IgD-negative memory B cell (primary cell): ENCODE measurements at regions not wholly inside any gene's neighbourhood (a gene's known extent, or its start where the extent isn't known, plus 50 kb on each side); places are given as distances from the start of the nearest gene placed in this dataset.
A peak's percentile ranks its signal among the peaks of the same experiment; 100 is the strongest.
"Not testable (repeated sequence)": the region's sequence is repeated elsewhere in the genome, so short reads cannot be mapped to it uniquely, and the experiment has no call there.

ENCODE experiments used
- H3K27ac Mint-ChIP-seq, 3 donors: one replicate each; pipeline ENCODE4 v1.8.0; 2020 to 2022; ENCODE audit warnings: mild to moderate bottlenecking in 3 of 3, mixed read lengths in 3 of 3, moderate library complexity in 1 of 3
- H3K27me3 Mint-ChIP-seq: one replicate; pipeline ENCODE4 v1.8.0; 2021; ENCODE audit warnings: mixed read lengths
- H3K36me3 Mint-ChIP-seq: one replicate; pipeline ENCODE4 v1.8.0; 2020; ENCODE audit warnings: mild to moderate bottlenecking, mixed read lengths
- H3K4me1 Mint-ChIP-seq, 3 donors: one replicate each; pipeline ENCODE4 v1.8.0; 2020 to 2022; ENCODE audit warnings: mixed read lengths in 3 of 3, mild to moderate bottlenecking in 1 of 3
- H3K4me3 Mint-ChIP-seq, 4 donors: one replicate each; pipeline ENCODE4 v1.8.0; 2020 to 2022; ENCODE audit warnings: mild to moderate bottlenecking in 4 of 4, mixed read lengths in 4 of 4, moderate library complexity in 3 of 4
- H3K9me3 Mint-ChIP-seq, 3 donors: one replicate each; pipeline ENCODE4 v1.8.0; 2020 to 2021; ENCODE audit warnings: mixed read lengths in 3 of 3, mild to moderate bottlenecking in 1 of 3

GRCh38 chr10:6802759-6803426 lies 222.8 kb upstream of the PRKCQ start:
- peaks cover 0 to 4% (median 0%) of the 10 kb centered on the region in 3 donors for H3K9me3 Mint-ChIP-seq
- no peaks in the 10 kb centered on the region for H3K4me1 Mint-ChIP-seq
- H3K36me3 Mint-ChIP-seq = peaks cover 2% of the 10 kb centered on the region
- H3K27me3 Mint-ChIP-seq = no peaks in the 10 kb centered on the region
- H3K4me3 Mint-ChIP-seq = no peak overlapping the region
- peak overlapping the region in 1 of 3 donors; percentile 36 for H3K27ac Mint-ChIP-seq

GRCh38 chr10:6796231-6796630 lies 216.2 kb upstream of the PRKCQ start:
- Mint-ChIP-seq H3K4me1 (no peaks in the 10 kb centered on the region), H3K4me3 (no peak overlapping the region), H3K9me3 (peaks cover 0 to under 1% (median 0%) of the 10 kb centered on the region in 3 donors), H3K27me3 (peaks cover 2% of the 10 kb centered on the region), H3K27ac (no peak overlapping the region), H3K36me3 (peaks cover 3% of the 10 kb centered on the region)

DNA sequence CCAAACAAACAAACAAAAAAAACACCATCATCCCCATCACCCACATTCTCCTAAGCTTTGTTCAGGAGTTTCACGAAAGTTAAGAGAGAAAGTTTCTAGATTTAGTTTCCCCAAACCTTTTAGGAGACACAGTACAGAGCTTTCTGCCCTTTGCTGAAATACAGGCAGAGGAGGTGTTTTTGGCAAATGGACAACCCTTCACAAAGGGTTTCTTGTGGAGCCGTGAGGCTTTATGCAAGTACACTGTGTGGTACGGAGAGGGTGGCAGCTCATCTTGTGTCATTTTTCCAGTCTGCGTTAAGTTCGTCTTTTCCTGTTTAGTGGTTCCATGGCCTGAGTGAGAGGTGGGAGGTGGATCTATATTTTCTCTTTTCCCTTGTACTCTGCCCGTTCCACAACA lies 215.5 kb upstream of the PRKCQ start:
- no peaks in the 10 kb centered on the region for H3K4me1 Mint-ChIP-seq
- H3K4me3 Mint-ChIP-seq = no peak overlapping the region
- H3K27ac Mint-ChIP-seq = no peak overlapping the region
- H3K36me3 Mint-ChIP-seq = peaks cover 3% of the 10 kb centered on the region
- H3K9me3 Mint-ChIP-seq = no peaks in the 10 kb centered on the region
- peaks cover 5% of the 10 kb centered on the region for H3K27me3 Mint-ChIP-seq

DNA sequence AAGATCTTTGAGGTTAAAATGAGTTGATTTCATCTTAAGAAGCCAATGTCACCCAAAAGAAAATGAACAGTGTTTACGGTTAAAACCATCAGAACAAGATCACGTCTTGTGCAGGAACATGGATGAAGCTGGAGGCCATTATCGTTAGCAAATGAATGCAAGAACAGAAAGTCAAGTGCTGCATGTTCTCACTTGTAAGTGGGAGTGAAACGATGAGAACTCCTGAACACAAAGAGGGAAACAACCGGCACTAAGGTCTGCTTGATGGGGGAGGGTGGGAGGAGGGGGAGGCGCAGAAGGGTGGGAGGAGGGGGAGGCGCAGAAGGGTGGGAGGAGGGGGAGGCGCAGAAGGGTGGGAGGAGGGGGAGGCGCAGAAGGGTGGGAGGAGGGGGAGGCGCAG lies 214.8 kb upstream of the PRKCQ start:
- H3K9me3 Mint-ChIP-seq, H3K36me3 Mint-ChIP-seq, H3K4me3 Mint-ChIP-seq, H3K4me1 Mint-ChIP-seq, H3K27ac Mint-ChIP-seq, H3K27me3 Mint-ChIP-seq: not testable (repeated sequence)

DNA sequence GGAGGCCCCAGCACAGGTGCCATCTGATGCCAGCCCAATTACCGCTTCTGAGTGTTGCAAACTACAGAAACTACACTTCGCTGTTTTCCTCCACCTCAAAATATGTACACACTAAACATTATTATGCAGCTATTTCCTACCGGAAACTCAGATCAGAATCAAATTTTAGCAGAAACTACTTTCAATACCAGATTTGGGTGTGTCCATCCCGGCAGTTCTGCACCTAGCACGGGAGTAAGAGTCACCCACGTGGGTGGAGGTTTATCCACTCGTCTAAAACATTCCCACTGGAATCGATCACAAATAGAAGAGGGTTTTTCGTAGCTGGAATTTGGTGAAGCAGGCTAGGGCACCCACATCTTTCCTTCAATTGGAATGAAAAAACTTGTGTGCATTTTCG lies 214.4 kb upstream of the PRKCQ start:
- Mint-ChIP-seq H3K4me3 (no peak overlapping the region), H3K27ac (peak overlapping the region in 1 of 3 donors; percentile 46), H3K27me3 (peaks cover 7% of the 10 kb centered on the region), H3K9me3 (no peaks in the 10 kb centered on the region), H3K36me3 (peaks cover 3% of the 10 kb centered on the region), H3K4me1 (no peaks in the 10 kb centered on the region)

DNA sequence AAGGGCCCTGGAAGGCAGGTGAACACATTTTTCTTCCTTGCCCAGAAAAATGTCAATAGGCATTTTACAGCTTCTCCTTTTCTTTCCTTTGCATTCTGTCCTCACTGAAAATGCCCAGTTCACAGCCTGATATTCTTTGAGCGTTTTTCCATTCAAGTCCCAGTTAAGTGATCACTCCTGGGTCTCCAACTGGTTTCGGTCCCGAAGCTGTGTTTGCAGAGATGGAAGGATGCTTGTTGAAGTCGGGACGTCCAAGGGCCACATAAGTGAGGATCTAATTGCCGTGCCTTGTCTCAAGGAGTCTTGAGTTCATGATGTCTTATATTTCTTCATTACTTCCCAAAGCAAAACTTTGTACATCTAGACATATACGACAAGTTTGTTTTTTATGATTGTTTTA lies 208.7 kb upstream of the PRKCQ start:
- Mint-ChIP-seq H3K27me3 (peaks cover 6% of the 10 kb centered on the region), H3K36me3 (no peaks in the 10 kb centered on the region), H3K4me1 (no peaks in the 10 kb centered on the region), H3K9me3 (no peaks in the 10 kb centered on the region), H3K4me3 (no peak overlapping the region), H3K27ac (no peak overlapping the region)

DNA sequence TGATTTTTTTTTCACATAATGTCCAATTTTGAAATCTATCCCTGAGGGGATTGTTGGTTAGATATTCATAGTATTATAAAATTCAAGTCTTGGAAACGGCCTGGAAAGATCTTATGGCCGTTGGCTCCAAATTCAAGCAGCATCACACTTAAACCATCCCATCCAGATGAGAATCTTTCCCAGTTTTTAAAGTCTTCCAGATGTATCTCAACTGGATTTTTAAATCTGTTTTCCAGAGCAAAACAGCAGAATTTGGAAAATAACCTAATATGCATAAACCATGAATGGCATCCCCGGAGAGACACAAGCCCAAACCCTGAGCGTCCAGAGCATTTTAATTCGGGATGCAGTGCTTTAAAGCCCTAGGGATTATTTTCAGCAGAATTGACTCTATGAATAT lies 208.2 kb upstream of the PRKCQ start:
- peaks cover 6% of the 10 kb centered on the region for H3K27me3 Mint-ChIP-seq
- no peaks in the 10 kb centered on the region for H3K9me3 Mint-ChIP-seq
- no peak overlapping the region for H3K27ac Mint-ChIP-seq
- no peaks in the 10 kb centered on the region for H3K36me3 Mint-ChIP-seq
- H3K4me3 Mint-ChIP-seq = no peak overlapping the region
- no peaks in the 10 kb centered on the region for H3K4me1 Mint-ChIP-seq

GRCh38 chr10:6787718-6788117 lies 207.6 kb upstream of the PRKCQ start:
- Mint-ChIP-seq H3K4me3 (no peak overlapping the region), H3K36me3 (no peaks in the 10 kb centered on the region), H3K9me3 (no peaks in the 10 kb centered on the region), H3K4me1 (peaks cover 0 to under 1% (median 0%) of the 10 kb centered on the region in 3 donors), H3K27me3 (peaks cover 6% of the 10 kb centered on the region), H3K27ac (no peak overlapping the region)

- H3K27me3 Mint-ChIP-seq = peaks cover 7% of the 10 kb centered on the region
- no peaks in the 10 kb centered on the region for H3K36me3 Mint-ChIP-seq
These were observed 207.0 kb upstream of the PRKCQ start for GRCh38 chr10:6787091-6787490.

DNA sequence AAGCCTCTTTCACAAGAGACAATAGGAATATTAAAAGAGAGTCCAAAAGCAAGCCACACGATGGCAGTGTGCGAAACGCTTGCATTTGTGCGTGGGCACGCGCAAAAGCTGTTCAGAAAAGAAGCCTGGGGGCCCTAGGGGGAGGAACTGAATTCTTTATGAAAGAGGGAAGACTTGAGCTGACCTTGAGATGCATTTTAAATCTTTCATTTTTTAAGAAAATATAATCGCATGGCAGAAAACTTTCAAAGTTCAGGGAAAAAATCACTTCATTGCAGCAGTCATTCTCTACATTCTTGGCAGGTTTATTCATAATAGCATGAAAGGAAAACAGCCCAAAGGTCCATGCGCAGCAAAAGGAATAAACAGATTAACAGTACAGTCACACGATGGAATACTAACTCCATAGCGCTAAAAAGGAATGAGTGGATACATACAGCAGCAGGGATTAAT lies 206.5 kb upstream of the PRKCQ start:
- H3K4me1 Mint-ChIP-seq = peaks cover 5 to 9% (median 6%) of the 10 kb centered on the region in 3 donors
- H3K27ac Mint-ChIP-seq = no peak overlapping the region
- no peaks in the 10 kb centered on the region for H3K36me3 Mint-ChIP-seq
- H3K4me3 Mint-ChIP-seq = no peak overlapping the region
- H3K9me3 Mint-ChIP-seq = no peaks in the 10 kb centered on the region
- H3K27me3 Mint-ChIP-seq = peaks cover 8% of the 10 kb centered on the region

More at GRCh38 chr10:6787091-6787490, 207.0 kb upstream of the PRKCQ start:
- H3K4me1 Mint-ChIP-seq = peaks cover 1 to 4% (median 2%) of the 10 kb centered on the region in 3 donors
- H3K4me3 Mint-ChIP-seq = no peak overlapping the region
- H3K27ac Mint-ChIP-seq = no peak overlapping the region
- no peaks in the 10 kb centered on the region for H3K9me3 Mint-ChIP-seq

DNA sequence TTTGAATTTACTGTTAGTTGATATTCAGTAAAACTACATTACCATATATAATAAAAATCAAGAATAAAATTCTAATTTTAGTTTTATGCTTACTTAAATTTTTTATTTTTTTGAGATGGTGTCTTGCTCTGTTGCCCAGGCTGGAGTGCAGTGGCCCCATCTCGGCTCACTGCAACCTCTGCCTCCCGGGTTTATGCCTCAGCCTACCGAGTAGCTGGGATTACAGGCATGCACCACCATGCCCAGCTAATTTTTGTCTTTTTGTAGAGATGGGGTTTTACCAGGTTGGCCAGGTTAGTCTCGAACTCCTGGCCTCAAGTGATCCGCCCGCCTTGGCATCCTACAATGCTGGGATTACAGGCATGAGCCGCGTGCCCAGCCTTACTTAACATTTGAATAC lies 204.4 kb upstream of the PRKCQ start:
- not testable (repeated sequence) for H3K4me3 Mint-ChIP-seq, H3K27me3 Mint-ChIP-seq, H3K36me3 Mint-ChIP-seq, H3K9me3 Mint-ChIP-seq, H3K27ac Mint-ChIP-seq
- peaks cover 19 to 24% (median 20%) of the 10 kb centered on the region in 3 donors for H3K4me1 Mint-ChIP-seq

GRCh38 chr10:6783471-6783870 lies 203.4 kb upstream of the PRKCQ start:
- peaks cover 19 to 24% (median 20%) of the 10 kb centered on the region in 3 donors for H3K4me1 Mint-ChIP-seq
- H3K27me3 Mint-ChIP-seq = peaks cover 7% of the 10 kb centered on the region
- H3K27ac Mint-ChIP-seq = no peak overlapping the region
- no peaks in the 10 kb centered on the region for H3K36me3 Mint-ChIP-seq
- H3K4me3 Mint-ChIP-seq = no peak overlapping the region
- H3K9me3 Mint-ChIP-seq = no peaks in the 10 kb centered on the region

DNA sequence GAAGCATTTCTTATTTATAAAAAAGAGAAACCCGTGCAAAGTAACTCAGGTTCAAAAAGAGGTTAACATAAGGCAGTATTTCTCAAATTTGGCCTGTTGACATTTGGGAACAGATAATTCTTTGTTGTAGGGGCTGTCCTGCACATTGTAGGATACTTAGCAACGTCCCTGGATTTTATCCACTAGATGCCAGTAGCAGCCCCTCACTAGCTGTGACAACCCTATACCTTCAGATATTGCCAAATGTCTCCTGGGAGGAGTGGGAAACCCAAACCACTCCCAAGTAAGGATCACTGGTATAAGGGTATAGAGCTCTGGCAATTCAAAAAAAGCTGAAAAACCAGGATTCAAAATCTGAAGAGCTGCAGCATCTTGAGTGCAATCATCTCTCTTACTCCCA lies 202.3 kb upstream of the PRKCQ start:
- H3K27me3 Mint-ChIP-seq = peaks cover 5% of the 10 kb centered on the region
- no peak overlapping the region for H3K27ac Mint-ChIP-seq
- peak overlapping the region in 2 of 4 donors; percentile 19 to 24 for H3K4me3 Mint-ChIP-seq
- H3K9me3 Mint-ChIP-seq = peaks cover 0 to 2% (median 0%) of the 10 kb centered on the region in 3 donors
- no peaks in the 10 kb centered on the region for H3K36me3 Mint-ChIP-seq
- H3K4me1 Mint-ChIP-seq = peaks cover 19 to 24% (median 20%) of the 10 kb centered on the region in 3 donors

GRCh38 chr10:6781133-6781770 lies 201.2 kb upstream of the PRKCQ start:
- Mint-ChIP-seq H3K27ac (peak overlapping the region in 1 of 3 donors; percentile 77), H3K4me3 (peak overlapping the region; percentile 41 to 88 (median 68)), H3K4me1 (peaks cover 19 to 24% (median 20%) of the 10 kb centered on the region in 3 donors), H3K36me3 (no peaks in the 10 kb centered on the region), H3K27me3 (peaks cover 6% of the 10 kb centered on the region), H3K9me3 (peaks cover 0 to 2% (median 0%) of the 10 kb centered on the region in 3 donors)

GRCh38 chr10:6780008-6780677 lies 200.1 kb upstream of the PRKCQ start:
- peaks cover 19 to 24% (median 20%) of the 10 kb centered on the region in 3 donors for H3K4me1 Mint-ChIP-seq
- H3K27me3 Mint-ChIP-seq = peaks cover 9% of the 10 kb centered on the region
- H3K4me3 Mint-ChIP-seq = peak overlapping the region in 2 of 4 donors; percentile 11 to 34
- H3K36me3 Mint-ChIP-seq = no peaks in the 10 kb centered on the region
- H3K27ac Mint-ChIP-seq = no peak overlapping the region
- peaks cover 0 to 2% (median 0%) of the 10 kb centered on the region in 3 donors for H3K9me3 Mint-ChIP-seq
